MM.1S (cell line): ENCODE measurements at regions not wholly inside any gene's neighbourhood (a gene's known extent, or its start where the extent isn't known, plus 50 kb on each side); places are given as distances from the start of the nearest gene placed in this dataset.

Source experiments
- DNase-seq: peaks from one replicate; pipeline ENCODE4 v3.0.0-alpha.2; 2015
- H2AFZ ChIP-seq: fragments of 300-600 bp; sonication (generic); 2 replicates; pipeline ENCODE4 v1.6.0; 2016; ENCODE audit warnings: antibody characterized with exemption, low read length
- H3F3A ChIP-seq: fragments of 300-600 bp; sonication (generic); 2 replicates; pipeline ENCODE4 v1.6.1; 2016; ENCODE audit warnings: mild to moderate bottlenecking, antibody characterized with exemption, low read length, moderate library complexity, mixed read lengths; ENCODE audit not compliant: insufficient read depth
- H3K27ac ChIP-seq: fragments of 300-600 bp; sonication (generic); 2 replicates; pipeline ENCODE4 v1.5.1; 2016; ENCODE audit warnings: mild to moderate bottlenecking, low read length
- H3K27me3 ChIP-seq: fragments of 300-600 bp; sonication (generic); replicated peaks from 2 replicates; pipeline ENCODE4 v1.6.0; 2016; ENCODE audit warnings: low read length; ENCODE audit not compliant: insufficient read depth
- H3K36me3 ChIP-seq: fragments of 300-600 bp; sonication (generic); replicated peaks from 2 replicates; pipeline ENCODE4 v1.6.1; 2016; ENCODE audit warnings: mild to moderate bottlenecking, low read length, mixed read lengths; ENCODE audit not compliant: insufficient read depth
- H3K4me1 ChIP-seq: fragments of 300-600 bp; sonication (generic); 2 replicates; pipeline ENCODE4 v1.6.1; 2016; ENCODE audit warnings: low read length, mixed read lengths
- H3K4me2 ChIP-seq: fragments of 300-600 bp; sonication (generic); 2 replicates; pipeline ENCODE4 v1.6.0; 2016; ENCODE audit warnings: low read depth, low read length
- H3K4me3 ChIP-seq: fragments of 300-600 bp; sonication (generic); 2 replicates; pipeline ENCODE4 v1.5.1; 2016; ENCODE audit warnings: low read length, mixed read lengths
- H3K79me2 ChIP-seq: fragments of 300-600 bp; sonication (generic); 2 replicates; pipeline ENCODE4 v1.6.1; 2016; ENCODE audit warnings: mixed run types, low read length, mixed read lengths
- H3K9ac ChIP-seq: fragments of 300-600 bp; sonication (generic); 2 replicates; pipeline ENCODE4 v1.6.1; 2016; ENCODE audit warnings: low read length, mixed read lengths
- H3K9me2 ChIP-seq: fragments of 300-600 bp; sonication (generic); replicated peaks from 2 replicates; pipeline ENCODE4 v1.6.1; 2016; ENCODE audit warnings: mild to moderate bottlenecking, low read length, mixed read lengths; ENCODE audit not compliant: insufficient read depth
- H3K9me3 ChIP-seq: fragments of 300-600 bp; sonication (generic); replicated peaks from 2 replicates; pipeline ENCODE4 v1.6.1; 2016; ENCODE audit warnings: mild to moderate bottlenecking, low read length, mixed read lengths; ENCODE audit not compliant: insufficient read depth
- H4K20me1 ChIP-seq: fragments of 300-600 bp; sonication (generic); 2 replicates; pipeline ENCODE4 v1.6.1; 2016; ENCODE audit warnings: mild to moderate bottlenecking, low read length, moderate library complexity, mixed read lengths; ENCODE audit not compliant: insufficient read depth
- CTCF ChIP-seq: fragments of 300-600 bp; sonication (generic); IDR thresholded peaks from 2 replicates; pipeline ENCODE4 v1.5.1; 2016; ENCODE audit warnings: antibody characterized with exemption, low read length, mixed read lengths
- EZH2 ChIP-seq: fragments of 300-600 bp; sonication (generic); optimal IDR thresholded peaks from 2 replicates; pipeline ENCODE3; 2017; ENCODE audit warnings: low read depth, mild to moderate bottlenecking, antibody characterized with exemption, low read length, mixed read lengths
- EZH2phosphoT487 ChIP-seq: fragments of 300-600 bp; sonication (generic); IDR thresholded peaks from 2 replicates; pipeline ENCODE4 v1.6.1; 2018; ENCODE audit warnings: antibody characterized with exemption, low read length

- no peak for TF ChIP-seq EZH2
- TF ChIP-seq EZH2phosphoT487 = no peak
- no peak for TF ChIP-seq CTCF
- Histone ChIP-seq H3K36me3 (no peaks in the 10 kb centered on the region), H3K9me2 (no peaks in the 10 kb centered on the region), H3K27me3 (no peaks in the 10 kb centered on the region), H3K79me2 (no peaks in the 10 kb centered on the region), H3K4me3 (no peak overlapping the region), H2AFZ (no peak overlapping the region), H3K4me2 (no peak overlapping the region), H4K20me1 (no peaks in the 10 kb centered on the region), H3K9ac (no peak overlapping the region), H3K4me1 (no peaks in the 10 kb centered on the region), H3K9me3 (no peaks in the 10 kb centered on the region), H3F3A (no peaks in the 10 kb centered on the region), H3K27ac (no peak overlapping the region)
- DNase-seq = no peak
These were observed 250.9 kb upstream of the PELI2 start for GRCh38 chr14:55867311-55867710.

- no peak overlapping the region for H3K4me2 ChIP-seq
- no peaks in the 10 kb centered on the region for H3K4me1 ChIP-seq
- no peaks in the 10 kb centered on the region for H3F3A ChIP-seq
- H3K9ac ChIP-seq = no peak overlapping the region
- H3K27me3 ChIP-seq = no peaks in the 10 kb centered on the region
- no peak overlapping the region for H3K27ac ChIP-seq
- no peaks in the 10 kb centered on the region for H3K36me3 ChIP-seq
- TF ChIP-seq EZH2 = no peak
- TF ChIP-seq EZH2phosphoT487 = no peak
- no peak for TF ChIP-seq CTCF
- no peak overlapping the region for H2AFZ ChIP-seq
- H3K79me2 ChIP-seq = no peaks in the 10 kb centered on the region
- no peaks in the 10 kb centered on the region for H4K20me1 ChIP-seq
- DNase-seq = no peak
- H3K4me3 ChIP-seq = no peak overlapping the region
- no peaks in the 10 kb centered on the region for H3K9me2 ChIP-seq
- H3K9me3 ChIP-seq = no peaks in the 10 kb centered on the region
These were observed 250.5 kb upstream of the PELI2 start for GRCh38 chr14:55867719-55868118.

- Histone ChIP-seq H3K9me2 (no peaks in the 10 kb centered on the region), H3K27ac (no peak overlapping the region), H3K4me3 (no peak overlapping the region)
These were observed 248.7 kb upstream of the PELI2 start for GRCh38 chr14:55869397-55870049.

More at GRCh38 chr14:55869397-55870049, 248.7 kb upstream of the PELI2 start:
- Histone ChIP-seq H3K36me3 (no peaks in the 10 kb centered on the region), H3K27me3 (no peaks in the 10 kb centered on the region), H3F3A (no peaks in the 10 kb centered on the region), H4K20me1 (no peaks in the 10 kb centered on the region), H2AFZ (no peak overlapping the region), H3K9ac (no peak overlapping the region), H3K4me2 (no peak overlapping the region), H3K79me2 (no peaks in the 10 kb centered on the region), H3K9me3 (no peaks in the 10 kb centered on the region), H3K4me1 (no peaks in the 10 kb centered on the region)
- TF ChIP-seq EZH2 (no peak), EZH2phosphoT487 (no peak), CTCF (no peak)
- no peak for DNase-seq
